GM12878 (cell line): ENCODE measurements at regions not wholly inside any gene's neighbourhood (a gene's known extent, or its start where the extent isn't known, plus 50 kb on each side); places are given as distances from the start of the nearest gene placed in this dataset.

Source experiments
- ATAC-seq: fragments of 200-7000 bp; cut with Tn5 transposase; 3 replicates; pipeline ENCODE4 v1.9.1; 2020; ENCODE audit warnings: mild to moderate bottlenecking, moderate library complexity
- BruUV-seq: library from RNA; stranded (reverse); fragments of 400-500 nt; replicated peaks from 2 replicates; lab custom pipeline; 2021; lab: Mats Ljungman, UMichigan
- CTCF ChIA-PET: fragments of 300-600 bp; sonication (Branson Sonifier 250); formaldehyde crosslinking; extraction: SDS; loops from one replicate; lab custom pipeline; 2021; ENCODE audit warnings: inconsistent platforms; lab: Yijun Ruan, JAX
- POLR2A ChIA-PET: fragments of 350-600 bp; formaldehyde crosslinking; extraction: SDS; loops from one replicate; lab custom pipeline; 2021; ENCODE audit warnings: inconsistent platforms; lab: Charles Lee
- RAD21 ChIA-PET: fragments of 300-600 bp; sonication (Branson Sonifier 250); formaldehyde crosslinking; loops from one replicate; lab custom pipeline; 2023; ENCODE audit warnings: antibody characterized with exemption; ENCODE audit not compliant: unreplicated experiment; lab: Charles Lee
- SMC1A ChIA-PET: fragments of 300-600 bp; sonication (Branson Sonifier 250); formaldehyde crosslinking; loops from one replicate; lab custom pipeline; 2023; ENCODE audit not compliant: unreplicated experiment, uncharacterized antibody; lab: Charles Lee
- DNase-seq: peaks from one replicate; pipeline ENCODE4 v3.0.0-alpha.2; 2011; ENCODE audit warnings: low read depth, low spot score
- FAIRE-seq: peaks from 3 replicates; lab custom pipeline; 2011; peaks lifted over from hg19 to GRCh38; lab: Jason Lieb, UNC
- H2AFZ ChIP-seq: 2 replicates; pipeline ENCODE4 v1.6.0; 2011; ENCODE audit warnings: low read depth, low read length, control low read depth; ENCODE audit not compliant: control insufficient read depth
- H3K27ac ChIP-seq: 2 replicates; pipeline ENCODE4 v1.5.1; 2011; ENCODE audit warnings: control low read depth; ENCODE audit not compliant: control insufficient read depth, insufficient read depth
- H3K27me3 ChIP-seq, 2 experiments: replicated peaks in 1 of 2; 2 replicates each; pipeline versions ENCODE4 v1.6.0 to v1.6.1; 2011; ENCODE audit warnings: low read length in 1 of 2; ENCODE audit not compliant: control insufficient read depth in 2 of 2, insufficient read depth in 2 of 2
- H3K36me3 ChIP-seq, 2 experiments: 2 replicates each; pipeline ENCODE4 v1.5.1; 2011; ENCODE audit warnings: low read length in 1 of 2; ENCODE audit not compliant: control insufficient read depth in 2 of 2, insufficient read depth in 2 of 2
- H3K4me1 ChIP-seq: 2 replicates; pipeline ENCODE4 v1.6.1; 2011; ENCODE audit warnings: mild to moderate bottlenecking, low read length, moderate library complexity, mixed read lengths; ENCODE audit not compliant: control insufficient read depth, insufficient read depth
- H3K4me2 ChIP-seq: 2 replicates; pipeline ENCODE4 v1.6.0; 2011; ENCODE audit warnings: control low read depth; ENCODE audit not compliant: control insufficient read depth, insufficient read depth
- H3K4me3 ChIP-seq: fragments of 200-600 bp; sonication (generic); 2 replicates; pipeline ENCODE4 v1.5.1; 2016
- H3K79me2 ChIP-seq: 2 replicates; pipeline ENCODE4 v1.6.0; 2011; ENCODE audit warnings: low read length; ENCODE audit not compliant: control insufficient read depth, insufficient read depth
- H3K9ac ChIP-seq: 2 replicates; pipeline ENCODE4 v1.8.0; 2011; ENCODE audit warnings: low read length, control low read depth, mixed read lengths; ENCODE audit not compliant: control insufficient read depth, insufficient read depth
- H3K9me3 ChIP-seq: replicated peaks from 3 replicates; pipeline ENCODE4 v1.5.1; 2011; ENCODE audit warnings: mild to moderate bottlenecking, low read length; ENCODE audit not compliant: control insufficient read depth, insufficient read depth
- H4K20me1 ChIP-seq: 2 replicates; pipeline ENCODE4 v1.6.0; 2011; ENCODE audit not compliant: control insufficient read depth, insufficient read depth
- CHD2 ChIP-seq: IDR thresholded peaks from 2 replicates; pipeline ENCODE4 v1.6.1; 2011; ENCODE audit warnings: low read depth, low read length, improper control_type of control experiment, borderline replicate concordance
- CTCF ChIP-seq, 3 experiments: IDR thresholded peaks in 2 of 3; conservative IDR thresholded peaks in 1 of 3; 2 replicates each; pipeline ENCODE4 v1.5.1; 2011; ENCODE audit warnings: low read depth in 3 of 3, low read length in 3 of 3, mild to moderate bottlenecking in 3 of 3, control low read depth in 2 of 3, moderate library complexity in 2 of 3, inconsistent platforms in 1 of 3, mixed read lengths in 1 of 3; ENCODE audit not compliant: control insufficient read depth in 2 of 3, insufficient read depth in 1 of 3; ENCODE audit errors: extremely low read depth in 1 of 3
- E4F1 ChIP-seq: fragments of 450-650 bp; IDR thresholded peaks from 2 replicates; pipeline ENCODE4 v1.6.1; 2018; ENCODE audit warnings: borderline replicate concordance, mild to moderate bottlenecking; ENCODE audit not compliant: partially characterized antibody
- ESRRA ChIP-seq: IDR thresholded peaks from 2 replicates; pipeline ENCODE4 v1.6.1; 2012; ENCODE audit warnings: mild to moderate bottlenecking, low read length, improper control_type of control experiment
- HCFC1 ChIP-seq: fragments of 150-350 bp; IDR thresholded peaks from 2 replicates; pipeline ENCODE4 v1.6.1; 2014; ENCODE audit warnings: low read length
- IRF4 ChIP-seq: IDR thresholded peaks from 2 replicates; pipeline ENCODE4 v1.6.1; 2011; ENCODE audit warnings: low read depth, low read length
- KDM1A ChIP-seq: fragments of 200-600 bp; sonication (generic); IDR thresholded peaks from 2 replicates; pipeline ENCODE4 v1.6.1; 2016; ENCODE audit warnings: borderline replicate concordance
- MAX ChIP-seq: IDR thresholded peaks from 2 replicates; pipeline ENCODE4 v1.6.1; 2012; ENCODE audit warnings: low read depth, low read length, improper control_type of control experiment
- NR2C2 ChIP-seq: IDR thresholded peaks from 2 replicates; pipeline ENCODE4 v1.6.1; 2011; ENCODE audit warnings: borderline replicate concordance, low read depth; ENCODE audit not compliant: control insufficient read depth, insufficient read length
- PAX5 ChIP-seq: IDR thresholded peaks from 2 replicates; pipeline ENCODE4 v1.6.1; 2011; ENCODE audit warnings: low read depth, low read length, borderline replicate concordance
- RB1 ChIP-seq: fragments of 450-650 bp; formaldehyde crosslinking; IDR thresholded peaks from 2 replicates; pipeline ENCODE4 v1.6.1; 2017; ENCODE audit warnings: mild to moderate bottlenecking, borderline replicate concordance
- SMAD1 ChIP-seq: fragments of 450-650 bp; IDR thresholded peaks from 2 replicates; pipeline ENCODE4 v1.6.1; 2018; ENCODE audit warnings: mild to moderate bottlenecking, low read depth; ENCODE audit not compliant: partially characterized antibody
- SRF ChIP-seq, 2 experiments: IDR thresholded peaks; 2 replicates each; pipeline ENCODE4 v1.6.1; 2011; ENCODE audit warnings: low read depth in 2 of 2, low read length in 2 of 2, mild to moderate bottlenecking in 1 of 2, moderate library complexity in 1 of 2
- SUPT20H ChIP-seq: IDR thresholded peaks from 2 replicates; pipeline ENCODE4 v1.6.1; 2011; ENCODE audit warnings: low read depth, mild to moderate bottlenecking, low read length, moderate library complexity, borderline replicate concordance; ENCODE audit not compliant: control insufficient read depth
- TARDBP ChIP-seq: IDR thresholded peaks from 2 replicates; pipeline ENCODE4 v1.6.1; 2016; ENCODE audit warnings: borderline replicate concordance
- TCF3 ChIP-seq: IDR thresholded peaks from 2 replicates; pipeline ENCODE4 v1.6.1; 2012; ENCODE audit warnings: low read depth, mild to moderate bottlenecking, low read length, borderline replicate concordance; ENCODE audit not compliant: insufficient read depth
- USF1 ChIP-seq: IDR thresholded peaks from 2 replicates; pipeline ENCODE4 v1.6.1; 2011; ENCODE audit warnings: borderline replicate concordance, low read depth, mild to moderate bottlenecking, moderate library complexity, mixed read lengths, low read length; ENCODE audit not compliant: insufficient read depth; ENCODE audit errors: extremely low read length
- ZBED1 ChIP-seq: IDR thresholded peaks from 2 replicates; pipeline ENCODE4 v1.6.1; 2016; ENCODE audit warnings: borderline replicate concordance
- WGBS: methylation state at CpG from one replicate; pipeline ENCODE4 v1.1.6; 2016; ENCODE audit warnings: low lambda C conversion rate; ENCODE audit not compliant: insufficient replicate concordance, insufficient coverage; ENCODE audit errors: missing lambda C conversion rate; 5-methylcytosine and 5-hydroxymethylcytosine counted together
- in situ Hi-C: fragments of 300-500 bp; cut with MboI; formaldehyde crosslinking; loops from 9 replicates; pipeline ENCODE4 v1.14.3; 2018; ENCODE audit warnings: mixed read lengths
- intact Hi-C: fragments of 100-400 bp; cut with micrococcal nuclease; formaldehyde crosslinking; loops from one replicate; pipeline ENCODE4 v1.14.2; 2022; ENCODE audit not compliant: unreplicated experiment

- no peak for TF ChIP-seq E4F1
- no peak for TF ChIP-seq SUPT20H
- no peak for TF ChIP-seq SRF (IDR thresholded peaks at IDR 0.05; ENCODE audit: low read depth in 2 of 2, low read length in 2 of 2)
- no peak for TF ChIP-seq TCF3
- no peak for TF ChIP-seq PAX5
Measured at GRCh38 chr14:45467023-45467422, 214.0 kb upstream of the MIS18BP1 start (continued).

GRCh38 chr14:45434221-45434620 lies 181.2 kb upstream of the MIS18BP1 start:
- Histone ChIP-seq H3K79me2 (no peaks in the 10 kb centered on the region), H3K9me3 (no peaks in the 10 kb centered on the region), H3K4me2 (no peak overlapping the region), H3K27ac (no peak overlapping the region), H3K27me3 (no peaks in the 10 kb centered on the region), H3K4me3 (no peak overlapping the region), H3K9ac (no peak overlapping the region), H3K36me3 (no peaks in the 10 kb centered on the region), H4K20me1 (no peaks in the 10 kb centered on the region), H3K4me1 (no peaks in the 10 kb centered on the region), H2AFZ (no peak overlapping the region)
- ATAC-seq = no peak
- ChIA-PET SMC1A (no interaction called here), RAD21 (no interaction called here), POLR2A (no interaction called here), CTCF (no interaction called here)
- 0% methylated on average over 1 of the region's 1 CpG for WGBS
- TF ChIP-seq NR2C2 (no peak), HCFC1 (no peak), USF1 (no peak), IRF4 (no peak), SMAD1 (no peak), ZBED1 (no peak), KDM1A (no peak), MAX (no peak), ESRRA (no peak), CHD2 (no peak), TARDBP (no peak), CTCF (IDR thresholded peaks at IDR 0.05 in 2 of 3, conservative IDR thresholded peaks at IDR 0.05 in 1 of 3; ENCODE audit: control insufficient read depth in 2 of 3, extremely low read depth in 1 of 3, insufficient read depth in 1 of 3, low read depth in 3 of 3, low read length in 3 of 3) (no peak), RB1 (no peak)
- in situ Hi-C loops = loop anchor here (25.0 kb wide), 1 partner anchor 903 kb away; no protein-coding TSS in a partner anchor
- no peak for DNase-seq
- intact Hi-C loops = no loop called here
- no peak for FAIRE-seq
- BruUV-seq = no TSS peak
